Cardiac muscle cell (in vitro differentiated cells and primary cell): ENCODE measurements at regions not wholly inside any gene's neighbourhood (a gene's known extent, or its start where the extent isn't known, plus 50 kb on each side); places are given as distances from the start of the nearest gene placed in this dataset.

Source experiments
- DNase-seq, 2 donors: peaks; one replicate each; pipeline versions ENCODE4 v3.0.0 to v3.0.0-alpha.2; 2010 to 2017; ENCODE audit warnings: low read depth in 1 of 2, low spot score in 1 of 2
- H3K27ac ChIP-seq: fragments of 200-600 bp; sonication (generic); 2 replicates; pipeline ENCODE4 v1.5.1; 2016
- H3K27me3 ChIP-seq: fragments of 200-600 bp; sonication (generic); 2 replicates; pipeline ENCODE4 v1.6.0; 2016; ENCODE audit warnings: control low read depth
- H3K36me3 ChIP-seq: fragments of 200-600 bp; sonication (generic); 2 replicates; pipeline ENCODE4 v1.5.1; 2016; ENCODE audit warnings: control low read depth
- H3K4me1 ChIP-seq: fragments of 200-600 bp; sonication (generic); 2 replicates; pipeline ENCODE4 v1.8.1; 2017; ENCODE audit warnings: low read depth, mild to moderate bottlenecking, mixed run types
- H3K4me3 ChIP-seq: fragments of 200-600 bp; sonication (generic); 2 replicates; pipeline ENCODE4 v1.5.1; 2016; ENCODE audit warnings: mild to moderate bottlenecking
- H3K9me3 ChIP-seq: fragments of 200-600 bp; sonication (generic); 2 replicates; pipeline ENCODE4 v1.5.1; 2017; ENCODE audit warnings: low read depth, mild to moderate bottlenecking, control low read depth
- TF ChIP-seq, protein P1 (sequence below): IDR thresholded peaks from 2 replicates; pipeline ENCODE4 v1.5.1; 2012; ENCODE audit warnings: low read depth, mild to moderate bottlenecking, low read length

DNA sequence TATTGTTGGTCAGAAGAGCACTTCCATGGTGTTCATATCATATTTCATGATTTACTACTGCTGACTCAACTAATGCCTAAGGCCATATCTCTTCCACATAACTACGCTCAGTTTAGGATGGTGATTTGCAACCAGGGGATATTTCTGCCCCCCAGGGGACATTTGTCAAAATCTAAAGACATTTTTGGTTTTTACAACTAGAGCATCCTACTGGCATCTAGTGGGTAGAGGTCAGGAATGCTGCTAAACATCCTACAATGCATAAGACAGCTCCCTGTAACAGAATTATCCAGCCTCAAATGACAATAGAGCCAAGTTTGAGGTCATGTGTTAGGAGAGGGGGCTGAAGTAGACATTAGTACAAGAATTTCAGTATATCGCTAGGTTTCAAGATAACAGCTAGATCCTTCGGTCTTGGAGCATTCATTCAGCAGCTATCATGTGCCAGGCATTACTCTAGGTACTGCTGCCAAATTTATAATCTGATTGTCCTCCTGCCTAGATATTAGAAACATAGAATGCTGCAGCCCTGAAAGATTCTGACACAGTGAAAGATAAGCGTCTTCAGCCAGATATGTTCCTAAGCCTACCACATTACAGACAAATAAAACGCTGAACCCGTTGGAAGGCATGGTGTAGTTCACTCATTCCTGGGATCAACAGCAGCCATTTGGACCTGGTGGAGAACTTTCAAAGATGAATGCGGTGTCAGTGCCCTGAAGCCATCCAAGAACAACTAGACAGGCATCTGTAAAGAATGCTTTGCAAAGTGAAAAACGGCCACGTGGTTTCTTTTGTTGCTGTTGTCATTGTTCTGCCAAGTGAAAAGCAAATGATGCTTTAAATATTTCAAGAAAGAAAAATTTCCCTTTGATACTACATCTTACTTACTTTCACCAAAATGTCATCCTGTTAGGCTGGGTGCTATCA is 55.5 kb upstream of the FST start:
- Histone ChIP-seq H3K36me3 (no peaks in the 10 kb centered on the region), H3K4me1 (peaks cover 4% of the 10 kb centered on the region), H3K27me3 (no peaks in the 10 kb centered on the region), H3K27ac (no peak overlapping the region), H3K4me3 (no peak overlapping the region), H3K9me3 (no peaks in the 10 kb centered on the region)
- TF ChIP-seq, protein P1, sequence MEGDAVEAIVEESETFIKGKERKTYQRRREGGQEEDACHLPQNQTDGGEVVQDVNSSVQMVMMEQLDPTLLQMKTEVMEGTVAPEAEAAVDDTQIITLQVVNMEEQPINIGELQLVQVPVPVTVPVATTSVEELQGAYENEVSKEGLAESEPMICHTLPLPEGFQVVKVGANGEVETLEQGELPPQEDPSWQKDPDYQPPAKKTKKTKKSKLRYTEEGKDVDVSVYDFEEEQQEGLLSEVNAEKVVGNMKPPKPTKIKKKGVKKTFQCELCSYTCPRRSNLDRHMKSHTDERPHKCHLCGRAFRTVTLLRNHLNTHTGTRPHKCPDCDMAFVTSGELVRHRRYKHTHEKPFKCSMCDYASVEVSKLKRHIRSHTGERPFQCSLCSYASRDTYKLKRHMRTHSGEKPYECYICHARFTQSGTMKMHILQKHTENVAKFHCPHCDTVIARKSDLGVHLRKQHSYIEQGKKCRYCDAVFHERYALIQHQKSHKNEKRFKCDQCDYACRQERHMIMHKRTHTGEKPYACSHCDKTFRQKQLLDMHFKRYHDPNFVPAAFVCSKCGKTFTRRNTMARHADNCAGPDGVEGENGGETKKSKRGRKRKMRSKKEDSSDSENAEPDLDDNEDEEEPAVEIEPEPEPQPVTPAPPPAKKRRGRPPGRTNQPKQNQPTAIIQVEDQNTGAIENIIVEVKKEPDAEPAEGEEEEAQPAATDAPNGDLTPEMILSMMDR = no peak
- peak in 1 of 2 donors; percentile 72 for DNase-seq

DNA sequence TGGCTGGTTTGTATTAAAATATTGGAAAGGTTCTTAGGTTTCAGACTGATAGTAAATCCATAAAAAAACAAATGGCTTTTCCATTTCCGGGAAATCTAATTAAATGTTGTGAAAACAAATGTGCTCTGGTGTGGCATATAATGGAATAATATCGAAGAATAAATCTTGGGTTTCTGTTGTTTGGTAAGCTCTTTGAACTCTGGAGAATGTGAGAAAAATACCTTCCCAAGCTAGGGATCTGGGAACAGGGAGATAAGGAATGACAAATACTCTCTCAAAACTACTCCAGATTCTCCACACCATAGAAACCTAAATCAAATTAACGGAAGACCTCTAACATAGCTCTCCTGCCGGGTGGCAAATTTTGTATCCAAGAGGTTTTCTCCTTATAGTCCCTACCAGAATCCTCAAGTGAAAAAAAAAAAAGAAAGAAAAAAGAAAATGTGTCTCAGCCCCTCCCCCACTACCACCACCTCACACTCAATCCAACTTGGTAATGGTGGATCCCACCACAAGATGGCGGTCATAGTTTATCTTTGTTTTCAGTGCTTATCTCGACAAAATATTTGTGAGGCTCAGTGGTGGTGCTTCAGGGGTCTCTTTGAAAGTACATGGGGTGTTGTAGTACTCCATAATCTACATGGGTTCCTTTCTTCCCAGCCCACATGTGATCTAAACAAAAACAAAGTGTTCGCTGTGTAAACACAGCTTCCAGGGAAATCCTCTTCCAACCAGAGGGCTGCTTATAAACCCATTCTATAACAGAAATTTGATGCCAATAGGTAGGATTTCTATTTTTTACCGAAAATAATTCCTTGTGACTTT is 54.5 kb upstream of the FST start:
- DNase-seq = peak; percentile 35 to 64
- H3K27me3 ChIP-seq = no peaks in the 10 kb centered on the region

DNA sequence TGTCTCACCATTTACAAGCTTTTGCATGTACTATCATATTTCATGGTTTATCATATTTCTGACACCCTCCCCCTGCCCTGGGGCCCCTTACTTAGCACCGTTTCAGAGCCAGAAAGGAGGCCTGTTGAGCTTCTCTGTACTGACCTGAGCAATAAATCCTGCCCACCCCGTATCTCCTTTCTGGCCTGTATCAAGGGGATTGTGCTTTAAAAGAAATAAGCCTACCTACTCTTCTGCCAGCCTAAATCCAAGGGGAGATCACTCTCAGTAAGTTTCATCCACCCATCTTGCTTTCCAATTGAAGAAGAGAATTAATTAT is 54.0 kb upstream of the FST start:
- H3K27me3 ChIP-seq = no peaks in the 10 kb centered on the region
- TF ChIP-seq, protein P1 = no peak
- H3K9me3 ChIP-seq = no peaks in the 10 kb centered on the region
- DNase-seq = no peak
- H3K4me3 ChIP-seq = no peak overlapping the region
- H3K4me1 ChIP-seq = peaks cover 4% of the 10 kb centered on the region
- H3K27ac ChIP-seq = no peak overlapping the region
- H3K36me3 ChIP-seq = no peaks in the 10 kb centered on the region

More for the DNA sequence above, 54.5 kb upstream of the FST start:
- H3K4me1 ChIP-seq = peaks cover 4% of the 10 kb centered on the region
- H3K9me3 ChIP-seq = no peaks in the 10 kb centered on the region
- H3K27ac ChIP-seq = no peak overlapping the region
- H3K4me3 ChIP-seq = no peak overlapping the region
- TF ChIP-seq, protein P1 = peak; percentile 21
- no peaks in the 10 kb centered on the region for H3K36me3 ChIP-seq

DNA sequence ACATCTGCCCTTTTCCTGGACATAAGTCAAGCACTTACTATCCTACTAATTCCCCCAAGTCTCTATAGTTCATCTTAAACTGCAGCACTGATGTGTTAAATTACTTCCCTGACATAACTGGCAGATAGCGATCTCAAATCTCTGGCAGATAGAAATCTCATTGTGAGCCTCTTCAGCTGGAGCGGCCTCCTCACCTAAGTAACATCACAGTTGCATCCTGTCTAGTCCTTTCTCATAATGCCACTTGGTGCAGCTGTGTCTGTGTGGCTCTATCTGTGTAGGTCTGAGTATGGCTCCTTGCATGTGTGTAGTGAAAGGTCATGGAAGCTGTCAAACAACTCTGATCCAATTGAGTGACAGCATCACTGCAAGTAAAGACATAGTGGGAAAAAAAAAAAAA is 53.6 kb upstream of the FST start:
- TF ChIP-seq, protein P1 = no peak
- Histone ChIP-seq H3K27ac (no peak overlapping the region), H3K9me3 (no peaks in the 10 kb centered on the region), H3K36me3 (no peaks in the 10 kb centered on the region), H3K4me1 (peaks cover 4% of the 10 kb centered on the region), H3K27me3 (no peaks in the 10 kb centered on the region), H3K4me3 (no peak overlapping the region)
- DNase-seq = no peak

DNA sequence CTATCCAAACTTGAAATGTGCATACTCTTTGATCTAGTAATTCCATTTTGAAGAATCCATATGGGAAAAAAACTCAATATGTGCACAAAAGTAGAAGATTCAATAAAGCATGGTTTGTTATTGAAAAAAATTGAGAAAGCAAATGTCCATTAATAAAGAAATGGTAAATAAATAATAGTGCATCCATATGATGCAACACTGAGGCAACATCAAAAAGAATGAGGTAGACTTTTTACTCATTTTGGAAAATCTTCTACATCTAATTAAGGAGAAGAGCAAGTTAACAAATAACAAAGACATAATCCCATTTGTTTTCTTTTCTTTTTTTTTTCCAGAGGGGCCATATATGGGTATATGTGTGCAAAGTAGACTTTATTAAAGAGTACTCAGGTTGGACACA is 52.5 kb upstream of the FST start:
- H3K27ac ChIP-seq = no peak overlapping the region
- TF ChIP-seq, protein P1 = no peak
- no peaks in the 10 kb centered on the region for H3K9me3 ChIP-seq
- H3K4me1 ChIP-seq = peaks cover 4% of the 10 kb centered on the region
- DNase-seq = no peak
- H3K27me3 ChIP-seq = no peaks in the 10 kb centered on the region
- H3K4me3 ChIP-seq = no peak overlapping the region
- H3K36me3 ChIP-seq = no peaks in the 10 kb centered on the region
